ENCODE measurements at regions not wholly inside any gene's neighbourhood (a gene's known extent, or its start where the extent isn't known, plus 50 kb on each side); places are given as distances from the start of the nearest gene placed in this dataset.

DNA sequence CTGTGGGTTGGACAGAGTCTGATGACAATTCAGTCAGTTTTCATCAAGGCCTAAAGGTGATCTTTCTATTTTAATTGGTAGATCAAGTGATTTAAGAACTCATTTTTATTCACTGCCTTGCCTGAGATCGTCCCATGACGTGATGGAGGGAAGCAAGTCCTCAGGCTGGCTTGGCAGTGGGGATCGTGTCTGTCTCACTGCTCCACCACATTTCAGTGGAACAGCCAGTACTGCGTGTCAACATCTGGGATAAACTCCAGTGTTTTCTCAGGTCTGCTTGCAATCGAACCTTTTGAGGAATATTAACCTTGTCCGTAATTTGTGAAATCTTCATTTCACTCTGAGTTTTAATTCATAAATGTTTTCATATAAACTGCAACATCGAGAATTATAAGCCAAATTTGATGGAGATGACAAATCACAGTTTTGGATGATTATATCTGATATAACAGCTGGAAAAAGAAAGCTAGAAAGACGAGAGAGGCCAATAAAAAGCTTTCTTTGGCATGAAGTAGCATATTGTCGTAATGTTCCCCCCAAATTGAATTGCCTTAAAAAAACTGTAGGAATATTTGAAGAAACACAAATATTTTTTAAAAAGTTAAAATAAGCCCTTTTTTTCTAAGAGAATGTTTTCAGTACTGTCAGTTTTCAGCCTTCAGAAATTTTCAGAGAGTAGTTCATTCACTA lies 414.7 kb upstream of the SPRED2 start:
- H3K9me3 Mint-ChIP-seq (ENCODE audit: low read depth) = peaks cover 3% of the 10 kb centered on the region
- H3K27me3 Mint-ChIP-seq = peaks cover 7% of the 10 kb centered on the region
- H3K4me3 Mint-ChIP-seq (ENCODE audit: low read depth) = no peak overlapping the region
- no peak for DNase-seq (ENCODE audit: low spot score, unreplicated experiment)
- TF ChIP-seq CTCF (IDR thresholded peaks at IDR 0.05; ENCODE audit: unreplicated experiment) = no peak
- no peaks in the 10 kb centered on the region for H3K36me3 Mint-ChIP-seq (ENCODE audit: insufficient read depth)
- no peaks in the 10 kb centered on the region for H3K4me1 Mint-ChIP-seq (ENCODE audit: low read depth)
- no peak overlapping the region for H3K27ac Mint-ChIP-seq

GRCh38 chr2:65845442-65846182 lies 413.2 kb upstream of the SPRED2 start:
- Mint-ChIP-seq H3K4me3 (ENCODE audit: low read depth) (no peak overlapping the region), H3K36me3 (ENCODE audit: insufficient read depth) (no peaks in the 10 kb centered on the region), H3K27ac (no peak overlapping the region), H3K9me3 (ENCODE audit: low read depth) (peaks cover 10% of the 10 kb centered on the region), H3K4me1 (ENCODE audit: low read depth) (no peaks in the 10 kb centered on the region), H3K27me3 (peaks cover 7% of the 10 kb centered on the region)
- DNase-seq (ENCODE audit: low spot score, unreplicated experiment) = no peak
- TF ChIP-seq CTCF (IDR thresholded peaks at IDR 0.05; ENCODE audit: unreplicated experiment) = no peak

GRCh38 chr2:65842104-65842503 lies 409.7 kb upstream of the SPRED2 start:
- Mint-ChIP-seq H3K36me3 (ENCODE audit: insufficient read depth) (no peaks in the 10 kb centered on the region), H3K27ac (no peak overlapping the region), H3K4me1 (ENCODE audit: low read depth) (no peaks in the 10 kb centered on the region), H3K27me3 (peaks cover 3% of the 10 kb centered on the region), H3K4me3 (ENCODE audit: low read depth) (no peak overlapping the region), H3K9me3 (ENCODE audit: low read depth) (peaks cover 10% of the 10 kb centered on the region)
- TF ChIP-seq CTCF (IDR thresholded peaks at IDR 0.05; ENCODE audit: unreplicated experiment) = no peak
- DNase-seq (ENCODE audit: low spot score, unreplicated experiment) = no peak

GRCh38 chr2:65835975-65836549 lies 403.7 kb upstream of the SPRED2 start:
- DNase-seq (ENCODE audit: low spot score, unreplicated experiment) = no peak
- Mint-ChIP-seq H3K4me3 (ENCODE audit: low read depth) (no peak overlapping the region), H3K36me3 (ENCODE audit: insufficient read depth) (no peaks in the 10 kb centered on the region), H3K4me1 (ENCODE audit: low read depth) (no peaks in the 10 kb centered on the region), H3K9me3 (ENCODE audit: low read depth) (no peaks in the 10 kb centered on the region), H3K27me3 (peaks cover 4% of the 10 kb centered on the region), H3K27ac (no peak overlapping the region)
- TF ChIP-seq CTCF (IDR thresholded peaks at IDR 0.05; ENCODE audit: unreplicated experiment) = no peak

DNA sequence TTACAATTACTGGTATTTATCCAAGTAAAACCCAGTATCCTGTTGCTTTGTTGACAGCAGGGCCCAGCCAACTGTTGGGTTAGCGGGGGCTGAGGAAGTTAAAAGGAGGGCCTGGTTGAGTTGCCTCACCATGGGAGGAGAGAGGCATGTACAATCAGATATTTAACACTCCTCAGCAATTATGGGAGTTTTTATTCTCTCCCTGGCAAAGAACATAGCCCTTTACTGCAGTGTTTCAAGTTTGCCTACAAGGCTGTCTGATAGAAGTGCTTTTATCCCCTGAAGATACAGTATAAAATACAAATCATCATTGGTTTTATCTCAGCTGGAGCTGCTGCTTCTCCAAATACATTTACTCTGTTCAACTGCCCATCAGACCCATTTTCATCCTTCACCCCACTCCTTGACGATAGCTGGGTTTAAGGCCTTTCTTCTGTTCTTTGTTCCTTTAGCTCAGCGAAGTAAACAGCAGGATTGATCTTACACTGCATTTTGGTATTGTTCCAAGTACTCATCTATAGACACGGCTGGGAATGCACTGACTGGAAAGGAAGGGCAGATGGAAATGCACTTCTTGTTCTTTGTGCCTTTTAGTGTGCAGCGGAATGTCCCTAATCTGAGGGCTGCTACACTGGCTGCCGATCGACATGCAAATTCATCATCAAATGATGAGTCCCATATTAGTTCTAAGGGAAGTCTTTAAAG lies 402.5 kb upstream of the SPRED2 start:
- Mint-ChIP-seq H3K27me3 (peaks cover 4% of the 10 kb centered on the region), H3K36me3 (ENCODE audit: insufficient read depth) (no peaks in the 10 kb centered on the region), H3K4me3 (ENCODE audit: low read depth) (no peak overlapping the region), H3K27ac (no peak overlapping the region), H3K4me1 (ENCODE audit: low read depth) (no peaks in the 10 kb centered on the region), H3K9me3 (ENCODE audit: low read depth) (no peaks in the 10 kb centered on the region)
- DNase-seq (ENCODE audit: low spot score, unreplicated experiment) = no peak
- no peak for TF ChIP-seq CTCF (IDR thresholded peaks at IDR 0.05; ENCODE audit: unreplicated experiment)
